ENCODE measurements at regions not wholly inside any gene's neighbourhood (a gene's known extent, or its start where the extent isn't known, plus 50 kb on each side); places are given as distances from the start of the nearest gene placed in this dataset.

DNA sequence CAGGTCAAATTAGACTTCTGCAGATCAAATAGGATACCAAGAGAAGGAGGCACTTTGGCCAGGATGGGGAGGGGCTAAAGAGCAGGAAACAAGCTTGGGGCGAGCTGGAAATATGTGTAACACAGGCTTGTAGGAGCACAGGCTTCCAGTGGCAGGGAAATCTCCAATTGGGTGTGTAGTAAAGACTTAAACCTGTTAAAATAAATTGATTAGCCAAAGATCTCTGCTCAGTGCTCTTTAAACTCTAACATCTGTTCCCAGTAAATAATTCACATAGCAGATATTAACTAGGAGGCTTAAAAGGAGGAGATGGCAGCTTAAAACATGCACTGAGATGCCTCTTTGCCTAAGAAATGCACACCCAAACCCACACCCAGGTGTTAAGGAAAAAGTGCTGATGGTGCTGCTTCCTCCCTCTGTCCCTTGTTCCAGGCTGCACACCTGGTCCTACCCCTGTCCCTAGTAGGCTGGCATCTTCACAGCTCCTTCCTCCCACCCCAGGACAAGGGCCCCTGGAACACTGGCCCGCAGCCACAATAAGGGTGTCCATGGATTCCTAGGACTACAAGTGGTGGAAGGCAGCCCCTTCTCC, 93.5 kb upstream of the MLN start:
- TF ChIP-seq POLR2AphosphoS5 (IDR thresholded peaks at IDR 0.05; ENCODE audit: low read depth, low read length) (no peak), POLR2A (IDR thresholded peaks at IDR 0.05; ENCODE audit: low read depth, low read length) (no peak), TAF1 (IDR thresholded peaks at IDR 0.05; ENCODE audit: low read depth, low read length) (no peak), POU2F2 (IDR thresholded peaks at IDR 0.05; ENCODE audit: low read depth, low read length) (no peak), SPI1 (IDR thresholded peaks at IDR 0.05; ENCODE audit: low read depth, low read length) (no peak)
